Karpas-422 (cell line): ENCODE measurements at regions not wholly inside any gene's neighbourhood (a gene's known extent, or its start where the extent isn't known, plus 50 kb on each side); places are given as distances from the start of the nearest gene placed in this dataset.
A peak's percentile ranks its signal among the peaks of the same experiment; 100 is the strongest.
"Not testable (repeated sequence)": the region's sequence is repeated elsewhere in the genome, so short reads cannot be mapped to it uniquely, and the experiment has no call there.

ENCODE experiments used
- DNase-seq: peaks from one replicate; pipeline ENCODE4 v3.0.0-alpha.2; 2015
- H2AFZ ChIP-seq: fragments of 200-600 bp; sonication (generic); 2 replicates; pipeline ENCODE4 v1.6.1; 2014; ENCODE audit warnings: antibody characterized with exemption, low read length, mixed read lengths
- H3K27ac ChIP-seq: fragments of 200-600 bp; sonication (generic); 2 replicates; pipeline ENCODE4 v1.5.1; 2014; ENCODE audit warnings: mild to moderate bottlenecking, low read length, moderate library complexity
- H3K27me3 ChIP-seq: fragments of 200-600 bp; sonication (generic); 2 replicates; pipeline ENCODE4 v1.6.1; 2014; ENCODE audit warnings: low read length, mixed read lengths
- H3K36me3 ChIP-seq: fragments of 200-600 bp; sonication (generic); 2 replicates; pipeline ENCODE4 v1.6.1; 2014; ENCODE audit warnings: low read length, mixed read lengths; ENCODE audit not compliant: insufficient read depth
- H3K4me1 ChIP-seq: fragments of 200-600 bp; sonication (generic); 2 replicates; pipeline ENCODE4 v1.6.1; 2014; ENCODE audit warnings: mild to moderate bottlenecking, low read length, mixed read lengths
- H3K4me2 ChIP-seq: fragments of 200-600 bp; sonication (generic); 2 replicates; pipeline ENCODE4 v1.6.1; 2014; ENCODE audit warnings: low read length, low read depth, mild to moderate bottlenecking; ENCODE audit not compliant: poor library complexity, severe bottlenecking
- H3K4me3 ChIP-seq: fragments of 200-600 bp; sonication (generic); 2 replicates; pipeline ENCODE4 v1.5.1; 2014; ENCODE audit warnings: mild to moderate bottlenecking, antibody characterized with exemption, low read length, mixed read lengths
- H3K79me2 ChIP-seq: fragments of 200-600 bp; sonication (generic); 2 replicates; pipeline ENCODE4 v1.6.1; 2014; ENCODE audit warnings: mild to moderate bottlenecking, low read length, mixed read lengths
- H3K9ac ChIP-seq: fragments of 200-600 bp; sonication (generic); 2 replicates; pipeline ENCODE4 v1.6.0; 2014; ENCODE audit warnings: low read length
- H3K9me2 ChIP-seq: fragments of 200-600 bp; sonication (generic), shearing (Covaris generic); replicated peaks from 2 replicates; pipeline ENCODE4 v1.6.0; 2014; ENCODE audit warnings: mild to moderate bottlenecking, low read length, moderate library complexity; ENCODE audit not compliant: insufficient read depth
- H3K9me3 ChIP-seq: fragments of 300-700, 200-600 bp; sonication (generic); 2 replicates; pipeline ENCODE4 v1.6.1; 2014; ENCODE audit warnings: low read length, mixed read lengths
- H4K20me1 ChIP-seq: fragments of 200-600 bp; sonication (generic); 2 replicates; pipeline ENCODE4 v1.6.1; 2014; ENCODE audit warnings: mild to moderate bottlenecking, antibody characterized with exemption, low read length, low read depth; ENCODE audit not compliant: insufficient read depth

- not testable (repeated sequence) for H3K27ac ChIP-seq, H3K9me3 ChIP-seq, H4K20me1 ChIP-seq, H3K9ac ChIP-seq, H3K27me3 ChIP-seq, H3K4me1 ChIP-seq, H3K9me2 ChIP-seq, H2AFZ ChIP-seq, H3K4me3 ChIP-seq, DNase-seq, H3K4me2 ChIP-seq, H3K36me3 ChIP-seq, H3K79me2 ChIP-seq
These were observed 174.4 kb downstream of the ZNF479 start for GRCh38 chr7:56957737-56958408.

- H3K79me2 ChIP-seq, H3K9me2 ChIP-seq, H2AFZ ChIP-seq, H3K27me3 ChIP-seq, H3K9me3 ChIP-seq, H3K4me1 ChIP-seq, H3K4me3 ChIP-seq, H3K36me3 ChIP-seq, H3K27ac ChIP-seq, DNase-seq, H3K4me2 ChIP-seq, H4K20me1 ChIP-seq, H3K9ac ChIP-seq: not testable (repeated sequence)
These were observed 175.2 kb downstream of the ZNF479 start for GRCh38 chr7:56957086-56957485.

GRCh38 chr7:56948390-56949379 lies 183.6 kb downstream of the ZNF479 start:
- H3K27ac ChIP-seq, H2AFZ ChIP-seq, H4K20me1 ChIP-seq, H3K9ac ChIP-seq, H3K4me3 ChIP-seq, H3K79me2 ChIP-seq, DNase-seq, H3K9me2 ChIP-seq, H3K9me3 ChIP-seq, H3K4me1 ChIP-seq, H3K4me2 ChIP-seq, H3K36me3 ChIP-seq, H3K27me3 ChIP-seq: not testable (repeated sequence)

- not testable (repeated sequence) for H3K27ac ChIP-seq, H4K20me1 ChIP-seq, H3K4me2 ChIP-seq, H3K9me2 ChIP-seq, H3K4me1 ChIP-seq, H2AFZ ChIP-seq, H3K9ac ChIP-seq, H3K9me3 ChIP-seq, H3K4me3 ChIP-seq, H3K36me3 ChIP-seq, H3K79me2 ChIP-seq, H3K27me3 ChIP-seq, DNase-seq
These were observed 192.2 kb downstream of the ZNF479 start for GRCh38 chr7:56940050-56940449.

- not testable (repeated sequence) for H3K27ac ChIP-seq, H4K20me1 ChIP-seq, H3K79me2 ChIP-seq, H3K36me3 ChIP-seq, H3K4me2 ChIP-seq, H3K4me1 ChIP-seq, H3K27me3 ChIP-seq, DNase-seq, H3K9ac ChIP-seq, H2AFZ ChIP-seq, H3K9me3 ChIP-seq, H3K4me3 ChIP-seq, H3K9me2 ChIP-seq
These were observed 208.3 kb downstream of the ZNF479 start for GRCh38 chr7:56923892-56924291.

- not testable (repeated sequence) for H3K27ac ChIP-seq, H3K4me1 ChIP-seq, H3K9me2 ChIP-seq, H3K79me2 ChIP-seq, H3K27me3 ChIP-seq, H3K4me3 ChIP-seq, H2AFZ ChIP-seq, H3K36me3 ChIP-seq, H3K4me2 ChIP-seq, H3K9me3 ChIP-seq, DNase-seq, H3K9ac ChIP-seq, H4K20me1 ChIP-seq
These were observed 221.3 kb downstream of the ZNF479 start for GRCh38 chr7:56910973-56911372.

- DNase-seq, H3K79me2 ChIP-seq, H3K9me2 ChIP-seq, H3K9me3 ChIP-seq, H3K27ac ChIP-seq, H3K9ac ChIP-seq, H3K36me3 ChIP-seq, H4K20me1 ChIP-seq, H3K4me3 ChIP-seq, H3K4me1 ChIP-seq, H3K4me2 ChIP-seq, H3K27me3 ChIP-seq, H2AFZ ChIP-seq: not testable (repeated sequence)
These were observed 242.8 kb downstream of the ZNF479 start for GRCh38 chr7:56889454-56889853.

- not testable (repeated sequence) for H3K4me1 ChIP-seq, H3K79me2 ChIP-seq, H3K4me3 ChIP-seq, H3K9ac ChIP-seq, H3K36me3 ChIP-seq, H3K9me3 ChIP-seq, H2AFZ ChIP-seq, H4K20me1 ChIP-seq, H3K27ac ChIP-seq, H3K4me2 ChIP-seq, H3K27me3 ChIP-seq, H3K9me2 ChIP-seq
- DNase-seq = peak; percentile 34
These were observed 247.1 kb downstream of the ZNF479 start for GRCh38 chr7:56885132-56885531.
